Naive thymus-derived CD4-positive, alpha-beta T cell (primary cell): ENCODE measurements at regions not wholly inside any gene's neighbourhood (a gene's known extent, or its start where the extent isn't known, plus 50 kb on each side); places are given as distances from the start of the nearest gene placed in this dataset.

Source experiments
- ATAC-seq: fragments of 150-1000 bp; cut with Tn5 transposase; 2 replicates; pipeline ENCODE4 v1.10.0; 2021; ENCODE audit warnings: mild to moderate bottlenecking, moderate library complexity
- CTCF ChIA-PET: fragments of 350-600 bp; sonication (Branson Sonifier 250); formaldehyde crosslinking; loops from one replicate; lab custom pipeline; 2021; ENCODE audit warnings: antibody characterized with exemption; lab: Charles Lee
- POLR2A ChIA-PET: fragments of 350-600 bp; sonication (Branson Sonifier 250); formaldehyde crosslinking; loops from one replicate; lab custom pipeline; 2021; ENCODE audit warnings: antibody characterized with exemption, inconsistent platforms; lab: Charles Lee
- DNase-seq, 9 donors: peaks; one replicate each; pipeline versions ENCODE4 v3.0.0 to v3.0.0-alpha.2; 2020 to 2022; ENCODE audit warnings: mixed read lengths in 1 of 9
- H3K27ac ChIP-seq: one replicate; pipeline ENCODE4 v1.7.0; 2013; ENCODE audit warnings: mild to moderate bottlenecking, low read depth, low read length, moderate library complexity
- H3K27me3 ChIP-seq, 2 donors: one replicate each; pipeline ENCODE4 v1.7.0; 2013; ENCODE audit warnings: low read length in 2 of 2, mild to moderate bottlenecking in 2 of 2, moderate library complexity in 2 of 2; ENCODE audit not compliant: control insufficient read depth in 2 of 2, insufficient read depth in 2 of 2
- H3K36me3 ChIP-seq, 3 experiments: 1 replicate in 2 of 3; 2 replicates in 1 of 3; pipeline ENCODE4 v1.7.0; 2013; ENCODE audit warnings: low read length in 3 of 3, mild to moderate bottlenecking in 3 of 3, moderate library complexity in 1 of 3; ENCODE audit not compliant: insufficient read depth in 3 of 3, control insufficient read depth in 2 of 3
- H3K4me1 ChIP-seq, 2 donors: one replicate each; pipeline ENCODE4 v1.7.0; 2013; ENCODE audit warnings: low read length in 2 of 2, mild to moderate bottlenecking in 2 of 2, moderate library complexity in 1 of 2; ENCODE audit not compliant: control insufficient read depth in 2 of 2, insufficient read depth in 2 of 2
- H3K4me3 ChIP-seq: 2 replicates; pipeline ENCODE4 v1.7.0; 2013; ENCODE audit warnings: mild to moderate bottlenecking, low read length
- H3K9me3 ChIP-seq, 3 experiments: 1 replicate in 2 of 3; 2 replicates in 1 of 3; pipeline ENCODE4 v1.7.0; 2013; ENCODE audit warnings: low read length in 3 of 3; ENCODE audit not compliant: control insufficient read depth in 2 of 3
- H3K27ac Mint-ChIP-seq, 9 donors: one replicate each; pipeline ENCODE4 v1.8.0; 2020 to 2022; ENCODE audit warnings: mixed read lengths in 9 of 9, mild to moderate bottlenecking in 8 of 9, moderate library complexity in 5 of 9, inconsistent platforms in 2 of 9
- H3K27me3 Mint-ChIP-seq, 5 donors: one replicate each; pipeline ENCODE4 v1.8.0; 2021 to 2022; ENCODE audit warnings: mixed read lengths in 5 of 5, mild to moderate bottlenecking in 1 of 5
- H3K36me3 Mint-ChIP-seq, 5 donors: one replicate each; pipeline ENCODE4 v1.8.0; 2020 to 2022; ENCODE audit warnings: mixed read lengths in 5 of 5, mild to moderate bottlenecking in 3 of 5, inconsistent platforms in 1 of 5
- H3K4me1 Mint-ChIP-seq, 7 donors: one replicate each; pipeline ENCODE4 v1.8.0; 2020 to 2022; ENCODE audit warnings: mixed read lengths in 7 of 7, mild to moderate bottlenecking in 3 of 7, inconsistent platforms in 1 of 7
- H3K4me3 Mint-ChIP-seq, 10 donors: one replicate each; pipeline ENCODE4 v1.8.0; 2020 to 2022; ENCODE audit warnings: mild to moderate bottlenecking in 10 of 10, mixed read lengths in 10 of 10, moderate library complexity in 6 of 10, inconsistent platforms in 2 of 10
- H3K9me3 Mint-ChIP-seq, 11 donors: one replicate each; pipeline ENCODE4 v1.8.0; 2020 to 2022; ENCODE audit warnings: mixed read lengths in 11 of 11, mild to moderate bottlenecking in 4 of 11, inconsistent platforms in 1 of 11, moderate library complexity in 1 of 11
- intact Hi-C, 2 donors: fragments of 100-400 bp; cut with micrococcal nuclease; formaldehyde crosslinking; loops; one replicate each; pipeline ENCODE4 v1.15.1; 2023

GRCh38 chr9:95815961-95816360 lies 59.5 kb upstream of the ERCC6L2 start:
- no peaks in the 10 kb centered on the region for H3K4me1 ChIP-seq
- no peak overlapping the region for H3K4me3 ChIP-seq
- no peak overlapping the region for H3K4me3 Mint-ChIP-seq
- H3K27me3 Mint-ChIP-seq, result peaks cover 0 to 19% (median 0%) of the 10 kb centered on the region in 5 donors
- no peaks in the 10 kb centered on the region for H3K27me3 ChIP-seq
- intact Hi-C loops, result loop anchor here in 1 of 2 donors (10.0 kb wide), 1 partner anchor 249 kb away; no protein-coding TSS in a partner anchor
- no peak for DNase-seq
- no peak overlapping the region for H3K27ac ChIP-seq
- peaks cover 0 to 31% (median 17%) of the 10 kb centered on the region in 5 donors for H3K36me3 Mint-ChIP-seq
- no peak for ATAC-seq
- no peak overlapping the region for H3K27ac Mint-ChIP-seq
- no peaks in the 10 kb centered on the region for H3K9me3 ChIP-seq
- H3K4me1 Mint-ChIP-seq, result peaks cover 0 to 5% (median 0%) of the 10 kb centered on the region in 7 donors
- CTCF ChIA-PET, result no interaction called here
- POLR2A ChIA-PET, result no interaction called here
- H3K9me3 Mint-ChIP-seq, result peaks cover 0 to 4% (median 0%) of the 10 kb centered on the region in 11 donors
- no peaks in the 10 kb centered on the region for H3K36me3 ChIP-seq

GRCh38 chr9:95815133-95815532 lies 60.4 kb upstream of the ERCC6L2 start:
- Histone ChIP-seq H3K27ac (no peak overlapping the region), H3K36me3 (no peaks in the 10 kb centered on the region), H3K4me3 (no peak overlapping the region), H3K4me1 (no peaks in the 10 kb centered on the region), H3K27me3 (no peaks in the 10 kb centered on the region), H3K9me3 (no peaks in the 10 kb centered on the region)
- CTCF ChIA-PET, result no interaction called here
- H3K4me1 Mint-ChIP-seq, result peaks cover 0 to 5% (median 0%) of the 10 kb centered on the region in 7 donors
- POLR2A ChIA-PET, result no interaction called here
- peaks cover 0 to 30% (median 13%) of the 10 kb centered on the region in 5 donors for H3K36me3 Mint-ChIP-seq
- H3K9me3 Mint-ChIP-seq, result peaks cover 0 to 4% (median 0%) of the 10 kb centered on the region in 11 donors
- ATAC-seq (no peak), DNase-seq (no peak)
- intact Hi-C loops, result loop anchor here in 1 of 2 donors (10.0 kb wide), 1 partner anchor 250 kb away; no protein-coding TSS in a partner anchor
- H3K27ac Mint-ChIP-seq, result no peak overlapping the region
- no peak overlapping the region for H3K4me3 Mint-ChIP-seq
- peaks cover 0 to 16% (median 0%) of the 10 kb centered on the region in 5 donors for H3K27me3 Mint-ChIP-seq

GRCh38 chr9:95813923-95814322 lies 61.6 kb upstream of the ERCC6L2 start:
- CTCF ChIA-PET, result interaction anchor here (0.6 kb wide), 1 partner anchor 422 kb away, joined by 3 read pairs; no protein-coding TSS in a partner anchor

GRCh38 chr9:95810814-95811213 lies 64.7 kb upstream of the ERCC6L2 start:
- intact Hi-C loops, result loop anchor here (1.0 to 10.0 kb wide), 3 partner anchors 250 to 407 kb away; no protein-coding TSS in a partner anchor
- H3K36me3 ChIP-seq, result no peaks in the 10 kb centered on the region
- ChIA-PET CTCF (no interaction called here), POLR2A (no interaction called here)
- no peak overlapping the region for H3K27ac Mint-ChIP-seq
- no peak overlapping the region for H3K4me3 ChIP-seq
- no peak overlapping the region for H3K27ac ChIP-seq
- peaks cover 0 to 6% (median 0%) of the 10 kb centered on the region in 11 donors for H3K9me3 Mint-ChIP-seq
- peaks cover 0 to 15% (median 0%) of the 10 kb centered on the region in 5 donors for H3K27me3 Mint-ChIP-seq
- H3K27me3 ChIP-seq, result no peaks in the 10 kb centered on the region
- no peaks in the 10 kb centered on the region for H3K4me1 ChIP-seq
- no peak for DNase-seq
- no peak overlapping the region for H3K4me3 Mint-ChIP-seq
- H3K9me3 ChIP-seq, result no peaks in the 10 kb centered on the region
- H3K36me3 Mint-ChIP-seq, result peaks cover 0 to 25% (median 15%) of the 10 kb centered on the region in 5 donors
- ATAC-seq, result no peak
- peaks cover 2 to 16% (median 12%) of the 10 kb centered on the region in 7 donors for H3K4me1 Mint-ChIP-seq

More at GRCh38 chr9:95813923-95814322, 61.6 kb upstream of the ERCC6L2 start:
- Mint-ChIP-seq H3K27me3 (peaks cover 0 to 10% (median 0%) of the 10 kb centered on the region in 5 donors), H3K36me3 (peaks cover 0 to 24% (median 10%) of the 10 kb centered on the region in 5 donors), H3K9me3 (peaks cover 0 to 2% (median 0%) of the 10 kb centered on the region in 11 donors), H3K4me3 (no peak overlapping the region), H3K4me1 (peaks cover 5 to 12% (median 7%) of the 10 kb centered on the region in 7 donors), H3K27ac (no peak overlapping the region)
- ATAC-seq, result no peak
- DNase-seq, result no peak
- Histone ChIP-seq H3K27ac (no peak overlapping the region), H3K36me3 (no peaks in the 10 kb centered on the region), H3K27me3 (no peaks in the 10 kb centered on the region), H3K9me3 (no peaks in the 10 kb centered on the region), H3K4me1 (no peaks in the 10 kb centered on the region), H3K4me3 (no peak overlapping the region)
- intact Hi-C loops, result loop anchor here in 1 of 2 donors (10.0 kb wide), 1 partner anchor 251 kb away; no protein-coding TSS in a partner anchor
- POLR2A ChIA-PET, result no interaction called here

GRCh38 chr9:95810133-95810532 lies 65.4 kb upstream of the ERCC6L2 start:
- Histone ChIP-seq H3K36me3 (no peaks in the 10 kb centered on the region), H3K4me1 (no peaks in the 10 kb centered on the region), H3K27ac (no peak overlapping the region), H3K4me3 (no peak overlapping the region), H3K9me3 (no peaks in the 10 kb centered on the region), H3K27me3 (no peaks in the 10 kb centered on the region)
- ChIA-PET POLR2A (no interaction called here), CTCF (interaction anchor here (0.6 to 1.2 kb wide), 3 partner anchors 73 to 381 kb away, joined by 3 to 7 read pairs (median 3); no protein-coding TSS in a partner anchor)
- Mint-ChIP-seq H3K27me3 (peaks cover 0 to 15% (median 0%) of the 10 kb centered on the region in 5 donors), H3K4me3 (no peak overlapping the region), H3K27ac (no peak overlapping the region), H3K36me3 (peaks cover 0 to 20% (median 12%) of the 10 kb centered on the region in 5 donors), H3K4me1 (peaks cover 2 to 16% (median 12%) of the 10 kb centered on the region in 7 donors), H3K9me3 (peaks cover 0 to 6% (median 0%) of the 10 kb centered on the region in 11 donors)
- no peak for ATAC-seq
- DNase-seq, result no peak
- intact Hi-C loops, result loop anchor here (1.0 to 10.0 kb wide), 3 partner anchors 251 to 408 kb away; no protein-coding TSS in a partner anchor

- CTCF ChIA-PET, result interaction anchor here (0.6 to 1.2 kb wide), 3 partner anchors 73 to 381 kb away, joined by 3 to 7 read pairs (median 3); no protein-coding TSS in a partner anchor
- POLR2A ChIA-PET, result no interaction called here
- intact Hi-C loops, result loop anchor here (1.0 to 10.0 kb wide), 3 partner anchors 252 to 409 kb away; no protein-coding TSS in a partner anchor
- no peaks in the 10 kb centered on the region for H3K36me3 ChIP-seq
- ATAC-seq, result no peak
- H3K4me1 ChIP-seq, result no peaks in the 10 kb centered on the region
- H3K4me3 ChIP-seq, result no peak overlapping the region
- no peaks in the 10 kb centered on the region for H3K9me3 ChIP-seq
- H3K27me3 ChIP-seq, result no peaks in the 10 kb centered on the region
- Mint-ChIP-seq H3K36me3 (peaks cover 0 to 20% (median 11%) of the 10 kb centered on the region in 5 donors), H3K27me3 (peaks cover 0 to 15% (median 0%) of the 10 kb centered on the region in 5 donors), H3K27ac (no peak overlapping the region), H3K4me1 (peaks cover under 1 to 16% (median 12%) of the 10 kb centered on the region in 7 donors), H3K9me3 (peaks cover 0 to 6% (median 0%) of the 10 kb centered on the region in 11 donors), H3K4me3 (no peak overlapping the region)
- no peak for DNase-seq
- no peak overlapping the region for H3K27ac ChIP-seq
These were observed 65.8 kb upstream of the ERCC6L2 start for GRCh38 chr9:95809686-95810085.
